ENCODE measurements at regions not wholly inside any gene's neighbourhood (a gene's known extent, or its start where the extent isn't known, plus 50 kb on each side); places are given as distances from the start of the nearest gene placed in this dataset.

DNA sequence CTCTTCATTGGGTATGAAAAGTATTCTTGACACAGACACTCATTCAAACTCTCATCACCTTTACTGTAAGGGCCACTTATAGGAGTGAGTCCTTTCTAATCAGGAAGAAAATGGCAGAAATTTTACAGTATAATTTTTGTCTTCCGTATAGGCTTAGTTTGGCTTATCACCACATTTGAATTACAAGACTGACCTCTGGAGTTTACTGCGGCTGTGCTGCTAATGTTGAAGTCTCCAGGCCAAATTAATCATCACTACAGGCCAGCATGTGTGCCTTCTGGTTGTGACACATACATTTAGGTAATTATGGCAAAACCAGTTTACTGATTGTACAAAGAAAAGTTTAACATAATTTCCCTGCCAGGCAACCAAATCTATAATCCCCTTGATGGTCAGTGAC lies 753.6 kb upstream of the GCFC2 start:
- TF ChIP-seq, protein P1, sequence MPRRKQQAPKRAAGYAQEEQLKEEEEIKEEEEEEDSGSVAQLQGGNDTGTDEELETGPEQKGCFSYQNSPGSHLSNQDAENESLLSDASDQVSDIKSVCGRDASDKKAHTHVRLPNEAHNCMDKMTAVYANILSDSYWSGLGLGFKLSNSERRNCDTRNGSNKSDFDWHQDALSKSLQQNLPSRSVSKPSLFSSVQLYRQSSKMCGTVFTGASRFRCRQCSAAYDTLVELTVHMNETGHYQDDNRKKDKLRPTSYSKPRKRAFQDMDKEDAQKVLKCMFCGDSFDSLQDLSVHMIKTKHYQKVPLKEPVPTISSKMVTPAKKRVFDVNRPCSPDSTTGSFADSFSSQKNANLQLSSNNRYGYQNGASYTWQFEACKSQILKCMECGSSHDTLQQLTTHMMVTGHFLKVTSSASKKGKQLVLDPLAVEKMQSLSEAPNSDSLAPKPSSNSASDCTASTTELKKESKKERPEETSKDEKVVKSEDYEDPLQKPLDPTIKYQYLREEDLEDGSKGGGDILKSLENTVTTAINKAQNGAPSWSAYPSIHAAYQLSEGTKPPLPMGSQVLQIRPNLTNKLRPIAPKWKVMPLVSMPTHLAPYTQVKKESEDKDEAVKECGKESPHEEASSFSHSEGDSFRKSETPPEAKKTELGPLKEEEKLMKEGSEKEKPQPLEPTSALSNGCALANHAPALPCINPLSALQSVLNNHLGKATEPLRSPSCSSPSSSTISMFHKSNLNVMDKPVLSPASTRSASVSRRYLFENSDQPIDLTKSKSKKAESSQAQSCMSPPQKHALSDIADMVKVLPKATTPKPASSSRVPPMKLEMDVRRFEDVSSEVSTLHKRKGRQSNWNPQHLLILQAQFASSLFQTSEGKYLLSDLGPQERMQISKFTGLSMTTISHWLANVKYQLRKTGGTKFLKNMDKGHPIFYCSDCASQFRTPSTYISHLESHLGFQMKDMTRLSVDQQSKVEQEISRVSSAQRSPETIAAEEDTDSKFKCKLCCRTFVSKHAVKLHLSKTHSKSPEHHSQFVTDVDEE (CRISPR knock-in tag; IDR thresholded peaks at IDR 0.05) = no peak
- TF ChIP-seq ZFP30 (CRISPR knock-in tag; IDR thresholded peaks at IDR 0.05) (no peak), RARB (CRISPR knock-in tag; IDR thresholded peaks at IDR 0.05) (no peak), ZC3H10 (CRISPR knock-in tag; IDR thresholded peaks at IDR 0.05) (no peak), ZNF565 (CRISPR knock-in tag; conservative IDR thresholded peaks at IDR 0.05; ENCODE audit: low read depth) (no peak), ESRRG (CRISPR knock-in tag; IDR thresholded peaks at IDR 0.05) (no peak), TOX (CRISPR knock-in tag; IDR thresholded peaks at IDR 0.05; ENCODE audit: borderline replicate concordance) (no peak), ZFP3 (CRISPR knock-in tag; IDR thresholded peaks at IDR 0.05) (no peak), SNAI2 (CRISPR knock-in tag; IDR thresholded peaks at IDR 0.05) (no peak), ISL1 (CRISPR knock-in tag; IDR thresholded peaks at IDR 0.05) (no peak)
- TF ChIP-seq, protein P2, sequence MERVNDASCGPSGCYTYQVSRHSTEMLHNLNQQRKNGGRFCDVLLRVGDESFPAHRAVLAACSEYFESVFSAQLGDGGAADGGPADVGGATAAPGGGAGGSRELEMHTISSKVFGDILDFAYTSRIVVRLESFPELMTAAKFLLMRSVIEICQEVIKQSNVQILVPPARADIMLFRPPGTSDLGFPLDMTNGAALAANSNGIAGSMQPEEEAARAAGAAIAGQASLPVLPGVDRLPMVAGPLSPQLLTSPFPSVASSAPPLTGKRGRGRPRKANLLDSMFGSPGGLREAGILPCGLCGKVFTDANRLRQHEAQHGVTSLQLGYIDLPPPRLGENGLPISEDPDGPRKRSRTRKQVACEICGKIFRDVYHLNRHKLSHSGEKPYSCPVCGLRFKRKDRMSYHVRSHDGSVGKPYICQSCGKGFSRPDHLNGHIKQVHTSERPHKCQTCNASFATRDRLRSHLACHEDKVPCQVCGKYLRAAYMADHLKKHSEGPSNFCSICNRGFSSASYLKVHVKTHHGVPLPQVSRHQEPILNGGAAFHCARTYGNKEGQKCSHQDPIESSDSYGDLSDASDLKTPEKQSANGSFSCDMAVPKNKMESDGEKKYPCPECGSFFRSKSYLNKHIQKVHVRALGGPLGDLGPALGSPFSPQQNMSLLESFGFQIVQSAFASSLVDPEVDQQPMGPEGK (CRISPR knock-in tag; IDR thresholded peaks at IDR 0.05; ENCODE audit: borderline replicate concordance) = no peak
- no peak for ATAC-seq

DNA sequence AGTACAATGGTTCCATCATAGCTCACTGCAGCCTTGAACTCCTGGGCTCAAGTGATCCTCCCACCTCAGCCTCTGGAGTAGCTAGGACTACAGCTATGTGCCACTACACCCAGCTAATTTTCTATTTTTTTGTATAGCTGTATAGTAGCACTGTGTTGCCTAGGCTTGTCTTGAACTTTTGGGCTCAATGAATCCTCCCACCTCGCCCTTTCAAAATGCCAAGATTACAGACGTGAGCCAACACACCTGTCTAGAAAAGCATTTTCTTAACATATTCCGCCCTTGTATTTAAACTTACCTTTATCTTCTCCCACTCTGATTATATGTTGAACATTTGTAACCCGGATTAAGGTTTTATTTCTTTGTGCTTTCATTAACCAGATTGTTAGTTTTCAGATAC lies 750.7 kb upstream of the GCFC2 start:
- ATAC-seq = no peak
- no peak for TF ChIP-seq GLIS3 (CRISPR knock-in tag; IDR thresholded peaks at IDR 0.05)
- TF ChIP-seq, protein P2 (CRISPR knock-in tag; IDR thresholded peaks at IDR 0.05; ENCODE audit: borderline replicate concordance) = no peak
- no peak for TF ChIP-seq ESRRG (CRISPR knock-in tag; IDR thresholded peaks at IDR 0.05)
- no peak for TF ChIP-seq ZC3H10 (CRISPR knock-in tag; IDR thresholded peaks at IDR 0.05)
- no peak for TF ChIP-seq TCF4 (CRISPR knock-in tag; IDR thresholded peaks at IDR 0.05; ENCODE audit: borderline replicate concordance)
- TF ChIP-seq CSDC2 (CRISPR knock-in tag; IDR thresholded peaks at IDR 0.05) = no peak
- TF ChIP-seq PPARA (CRISPR knock-in tag; IDR thresholded peaks at IDR 0.05; ENCODE audit: borderline replicate concordance) = no peak
- TF ChIP-seq, protein P3, sequence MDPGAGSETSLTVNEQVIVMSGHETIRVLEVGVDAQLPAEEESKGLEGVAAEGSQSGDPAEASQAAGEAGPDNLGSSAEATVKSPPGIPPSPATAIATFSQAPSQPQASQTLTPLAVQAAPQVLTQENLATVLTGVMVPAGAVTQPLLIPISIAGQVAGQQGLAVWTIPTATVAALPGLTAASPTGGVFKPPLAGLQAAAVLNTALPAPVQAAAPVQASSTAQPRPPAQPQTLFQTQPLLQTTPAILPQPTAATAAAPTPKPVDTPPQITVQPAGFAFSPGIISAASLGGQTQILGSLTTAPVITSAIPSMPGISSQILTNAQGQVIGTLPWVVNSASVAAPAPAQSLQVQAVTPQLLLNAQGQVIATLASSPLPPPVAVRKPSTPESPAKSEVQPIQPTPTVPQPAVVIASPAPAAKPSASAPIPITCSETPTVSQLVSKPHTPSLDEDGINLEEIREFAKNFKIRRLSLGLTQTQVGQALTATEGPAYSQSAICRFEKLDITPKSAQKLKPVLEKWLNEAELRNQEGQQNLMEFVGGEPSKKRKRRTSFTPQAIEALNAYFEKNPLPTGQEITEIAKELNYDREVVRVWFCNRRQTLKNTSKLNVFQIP (CRISPR knock-in tag; IDR thresholded peaks at IDR 0.05; ENCODE audit: borderline replicate concordance, low read depth) = no peak
- TF ChIP-seq BACH2 (CRISPR knock-in tag; IDR thresholded peaks at IDR 0.05; ENCODE audit: borderline replicate concordance) = no peak
- TF ChIP-seq TOX (CRISPR knock-in tag; IDR thresholded peaks at IDR 0.05; ENCODE audit: borderline replicate concordance) = no peak

DNA sequence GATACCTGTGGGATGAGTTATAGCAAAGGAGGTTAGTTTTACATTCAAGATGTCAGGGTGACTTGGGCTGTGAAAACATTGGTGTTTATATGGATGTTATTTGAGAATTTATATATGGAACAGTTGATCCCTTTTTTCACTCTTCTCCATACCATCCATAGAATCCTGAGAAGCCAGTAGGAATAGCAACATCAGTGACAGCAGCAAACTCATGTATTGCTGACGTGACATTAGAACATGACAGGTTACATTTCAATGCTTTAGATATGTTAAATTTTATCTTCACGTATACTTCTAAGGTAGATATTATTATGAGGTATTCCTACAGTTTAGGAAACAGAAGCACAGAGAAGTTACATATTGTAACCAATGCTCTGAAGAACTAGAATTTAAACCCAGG lies 745.2 kb upstream of the GCFC2 start:
- TF ChIP-seq, protein P4, sequence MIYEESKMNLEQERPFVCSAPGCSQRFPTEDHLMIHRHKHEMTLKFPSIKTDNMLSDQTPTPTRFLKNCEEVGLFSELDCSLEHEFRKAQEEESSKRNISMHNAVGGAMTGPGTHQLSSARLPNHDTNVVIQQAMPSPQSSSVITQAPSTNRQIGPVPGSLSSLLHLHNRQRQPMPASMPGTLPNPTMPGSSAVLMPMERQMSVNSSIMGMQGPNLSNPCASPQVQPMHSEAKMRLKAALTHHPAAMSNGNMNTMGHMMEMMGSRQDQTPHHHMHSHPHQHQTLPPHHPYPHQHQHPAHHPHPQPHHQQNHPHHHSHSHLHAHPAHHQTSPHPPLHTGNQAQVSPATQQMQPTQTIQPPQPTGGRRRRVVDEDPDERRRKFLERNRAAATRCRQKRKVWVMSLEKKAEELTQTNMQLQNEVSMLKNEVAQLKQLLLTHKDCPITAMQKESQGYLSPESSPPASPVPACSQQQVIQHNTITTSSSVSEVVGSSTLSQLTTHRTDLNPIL (CRISPR knock-in tag; IDR thresholded peaks at IDR 0.05; ENCODE audit: low read depth) = no peak
- TF ChIP-seq PPARA (CRISPR knock-in tag; IDR thresholded peaks at IDR 0.05; ENCODE audit: borderline replicate concordance) (no peak), TCF4 (CRISPR knock-in tag; IDR thresholded peaks at IDR 0.05; ENCODE audit: borderline replicate concordance) (no peak)
- no peak for ATAC-seq

DNA sequence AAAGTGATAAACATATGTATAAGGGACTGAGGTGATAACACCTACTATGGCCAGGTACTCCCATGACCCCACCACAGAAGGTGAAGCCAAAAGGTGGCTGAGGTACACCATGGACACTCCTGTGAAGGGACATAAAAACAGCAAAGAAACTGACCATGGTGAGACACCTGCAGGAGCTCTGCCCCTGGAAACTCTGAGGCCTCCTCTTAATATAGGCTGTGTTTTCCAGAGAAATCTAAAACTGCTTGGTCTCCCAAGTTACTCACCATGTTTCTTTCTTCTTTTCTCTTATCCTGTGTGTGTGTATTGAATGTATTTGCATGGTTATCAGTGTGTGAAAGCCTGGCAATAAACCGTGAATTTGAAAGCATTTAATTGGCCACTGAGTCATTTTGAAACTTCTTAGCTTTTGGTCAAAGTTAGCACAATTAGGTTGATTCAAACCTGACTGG lies 739.3 kb upstream of the GCFC2 start:
- ATAC-seq = no peak
- TF ChIP-seq, protein P1 (CRISPR knock-in tag; IDR thresholded peaks at IDR 0.05) = no peak
- TF ChIP-seq, protein P2 (CRISPR knock-in tag; IDR thresholded peaks at IDR 0.05; ENCODE audit: borderline replicate concordance) = no peak
- TF ChIP-seq, protein P4 (CRISPR knock-in tag; IDR thresholded peaks at IDR 0.05; ENCODE audit: low read depth) = no peak
- no peak for TF ChIP-seq ARNTL (CRISPR knock-in tag; IDR thresholded peaks at IDR 0.05; ENCODE audit: borderline replicate concordance, low read depth)

Data from SK-N-SH treated with all-trans-retinoic acid at 6 μM for 48 hours (cell line).